HG03565 (cell line): ENCODE measurements at regions not wholly inside any gene's neighbourhood (a gene's known extent, or its start where the extent isn't known, plus 50 kb on each side); places are given as distances from the start of the nearest gene placed in this dataset.
"Not testable (repeated sequence)": the region's sequence is repeated elsewhere in the genome, so short reads cannot be mapped to it uniquely, and the experiment has no call there.

ENCODE experiments used
- ATAC-seq: cut with Tn5 transposase; IDR thresholded peaks from one replicate; pipeline ENCODE4 v1.9.1; 2021; ENCODE audit warnings: mild to moderate bottlenecking, moderate library complexity; ENCODE audit not compliant: unreplicated experiment

DNA sequence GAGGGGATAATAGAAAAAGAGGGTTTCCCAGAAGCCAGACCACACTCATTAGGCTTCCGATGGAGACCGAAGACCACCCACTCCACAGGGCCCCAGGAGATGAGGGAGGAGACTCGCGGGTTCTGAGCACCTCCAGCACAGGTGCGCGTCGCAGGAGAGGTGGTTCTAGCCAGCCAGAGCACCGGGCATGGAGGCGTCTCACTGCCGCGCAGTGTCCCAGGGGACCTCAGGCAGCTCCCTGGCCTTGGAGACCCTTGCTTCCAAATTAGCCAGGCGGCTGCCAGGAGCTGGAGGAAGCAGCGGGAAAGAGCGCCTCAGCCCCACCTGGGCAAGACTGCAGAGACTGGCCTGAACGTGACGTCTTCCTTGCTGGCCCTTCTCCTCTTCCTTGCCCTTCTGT is 115.4 kb upstream of the FBXL7 start:
- ATAC-seq: no peak

DNA sequence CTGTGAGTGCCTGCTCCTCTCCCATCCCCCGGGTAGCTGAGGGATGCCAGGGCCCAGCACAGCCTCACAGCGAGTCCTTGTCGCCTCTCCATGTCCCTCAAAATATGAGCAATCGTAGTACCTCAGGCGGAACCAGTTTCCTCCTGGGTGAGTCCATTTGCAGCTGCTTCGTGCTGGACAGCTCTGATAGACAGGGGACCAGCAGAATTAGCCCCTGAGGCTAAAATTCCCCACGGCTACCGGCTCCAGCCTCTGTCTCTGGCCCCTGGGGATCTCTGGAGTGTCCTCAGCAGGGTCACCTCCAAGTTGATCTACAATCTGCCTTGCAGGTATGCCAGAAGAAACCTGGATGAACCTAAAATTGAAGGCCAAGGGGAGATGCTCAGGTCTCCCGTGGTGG is 115.8 kb upstream of the FBXL7 start:
- ATAC-seq: no peak

DNA sequence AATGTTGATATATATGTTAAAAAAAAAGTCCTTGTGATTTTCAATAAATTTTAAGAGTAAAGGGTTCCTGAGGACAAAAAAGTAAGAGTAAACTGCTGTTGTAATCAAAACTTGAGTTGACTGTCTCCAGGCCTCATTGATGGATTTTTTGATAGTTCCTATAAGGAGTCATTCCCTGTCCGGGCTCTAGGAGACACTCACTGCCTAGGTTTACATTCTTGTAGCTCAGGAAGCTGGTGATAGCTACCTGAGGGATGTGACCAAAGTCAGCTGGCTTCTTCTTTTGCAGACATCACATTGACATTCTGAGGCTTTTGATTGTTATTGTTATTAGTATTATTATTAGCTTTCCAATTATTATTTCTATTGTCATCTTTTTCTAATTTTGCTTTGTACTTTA is 116.5 kb upstream of the FBXL7 start:
- ATAC-seq: no peak

DNA sequence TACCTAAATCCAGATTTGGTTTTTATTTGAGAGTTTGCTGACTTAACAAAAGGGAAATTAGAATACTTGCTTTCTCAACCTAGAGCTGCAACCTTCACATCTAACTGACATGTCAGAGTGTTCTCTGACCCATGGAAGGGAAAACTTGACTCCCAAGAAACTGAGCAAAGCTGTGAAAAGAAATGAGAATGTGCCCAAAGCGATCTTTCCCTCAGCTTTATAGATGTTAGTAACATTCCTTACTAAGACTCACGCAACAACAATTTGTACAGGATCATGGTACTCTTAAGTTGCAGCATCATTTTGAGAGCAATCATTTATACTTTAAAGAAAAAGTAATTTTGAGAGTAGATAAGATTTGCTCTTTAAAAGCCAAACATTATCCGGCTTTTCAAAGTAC is 117.0 kb upstream of the FBXL7 start:
- ATAC-seq: no peak

DNA sequence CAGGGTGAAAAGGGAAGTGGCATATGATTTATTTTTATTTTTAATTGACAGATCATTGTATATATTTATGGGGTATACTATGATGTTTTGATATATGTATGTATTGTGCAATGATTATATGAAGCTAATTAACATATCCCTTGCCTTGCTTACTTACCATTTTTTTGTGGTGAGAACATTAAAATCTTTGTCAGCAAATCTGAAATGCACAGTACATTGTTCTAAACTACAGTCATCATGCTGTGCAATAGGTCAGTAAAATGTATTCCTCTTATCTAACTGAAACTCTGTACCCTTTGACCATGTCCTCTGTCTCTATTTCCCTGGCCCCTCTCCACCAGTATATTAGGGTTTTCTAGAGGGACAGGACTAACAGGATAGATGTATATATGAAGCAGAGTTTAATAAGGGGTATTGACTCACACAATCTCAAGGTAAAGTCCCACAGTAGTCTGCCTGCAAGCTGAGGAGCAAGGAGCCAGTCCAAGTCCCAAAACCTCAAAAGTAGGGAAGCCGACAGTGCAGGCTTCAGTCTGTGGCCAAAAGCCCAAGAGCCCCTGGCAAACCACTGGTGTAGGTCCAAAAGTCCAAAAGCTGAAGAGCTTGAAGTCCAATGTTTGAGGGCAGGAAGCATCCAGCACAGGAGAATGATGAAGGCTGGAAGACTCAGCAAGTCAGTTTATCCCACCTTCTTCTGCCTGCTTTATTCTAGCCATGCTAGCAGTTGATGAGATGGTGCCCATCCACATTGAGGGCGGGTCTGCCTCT is 122.2 kb upstream of the FBXL7 start:
- ATAC-seq: no peak

DNA sequence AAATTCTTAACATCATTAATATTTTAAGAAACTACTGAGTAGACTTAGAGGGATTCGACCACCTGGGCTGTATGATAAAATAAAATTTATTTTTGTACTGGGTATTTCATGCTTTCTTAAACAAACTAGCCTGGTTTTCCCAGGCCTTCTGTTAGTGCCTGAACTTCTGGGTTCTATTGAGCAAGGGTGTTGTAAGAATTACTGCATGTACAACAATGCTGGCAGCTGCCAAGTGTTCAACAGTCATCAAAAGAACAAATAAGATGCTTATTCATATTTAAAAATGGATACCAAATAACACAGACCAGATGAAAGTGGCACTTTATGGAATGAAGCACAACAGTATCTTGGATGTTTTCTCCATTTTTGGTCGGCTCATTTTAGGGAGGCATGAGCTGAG is 123.2 kb upstream of the FBXL7 start:
- no peak for ATAC-seq

DNA sequence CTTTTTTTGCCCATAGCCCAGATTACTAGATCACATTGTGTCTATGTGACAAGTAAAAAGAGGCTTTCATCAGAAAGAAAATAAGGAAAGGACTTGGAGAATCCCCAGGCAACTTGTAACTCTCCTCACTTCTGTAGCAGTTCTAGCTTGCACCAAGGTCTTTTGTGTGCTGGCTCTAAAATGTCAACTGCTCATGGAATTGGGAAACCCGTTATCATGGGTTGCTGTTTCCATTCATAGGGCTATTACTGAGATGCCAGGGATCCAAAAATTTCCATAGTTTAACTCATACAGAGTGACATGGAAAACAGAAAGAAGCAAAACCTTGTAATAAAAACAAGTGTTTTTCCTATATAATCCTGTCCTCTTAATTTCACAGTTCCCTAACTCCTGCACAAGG is 123.9 kb upstream of the FBXL7 start:
- ATAC-seq: no peak

DNA sequence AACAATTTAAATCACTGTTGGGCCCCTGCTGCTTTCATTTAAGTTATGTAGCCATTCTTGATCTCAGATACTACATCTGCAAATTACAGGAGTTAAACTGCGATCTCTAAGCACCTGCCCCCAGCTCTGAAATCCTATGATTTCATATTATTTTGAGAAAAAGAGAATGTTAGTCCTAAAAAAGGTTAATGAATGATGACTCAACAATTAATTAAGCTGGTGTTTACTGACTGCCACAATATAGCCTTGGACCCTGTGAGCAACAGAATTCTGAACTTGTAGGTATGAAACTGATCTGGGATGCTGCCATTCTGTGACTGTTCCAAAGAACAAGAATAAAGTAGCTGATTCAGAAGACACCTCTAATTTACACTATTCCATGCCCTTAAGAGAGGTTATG is 124.4 kb upstream of the FBXL7 start:
- ATAC-seq: no peak

DNA sequence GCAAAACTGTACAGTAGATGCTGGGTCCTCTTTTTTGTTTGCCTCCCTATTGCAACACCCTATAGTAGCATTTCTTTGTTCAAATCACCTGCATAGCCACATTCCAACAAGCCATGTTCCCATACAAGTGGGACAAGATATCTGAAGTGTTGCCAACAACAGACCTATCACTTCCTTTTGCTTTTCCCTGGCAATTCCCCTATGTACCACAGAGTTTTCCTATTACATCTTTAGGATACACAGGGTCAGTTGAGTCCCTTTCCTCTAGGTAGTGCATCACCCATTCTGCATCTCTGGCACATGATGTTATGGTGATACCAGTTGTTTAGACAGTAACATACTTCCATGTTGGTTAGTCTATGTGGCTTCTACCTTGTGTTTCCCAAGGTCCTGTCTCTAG is 125.1 kb upstream of the FBXL7 start:
- ATAC-seq: no peak

DNA sequence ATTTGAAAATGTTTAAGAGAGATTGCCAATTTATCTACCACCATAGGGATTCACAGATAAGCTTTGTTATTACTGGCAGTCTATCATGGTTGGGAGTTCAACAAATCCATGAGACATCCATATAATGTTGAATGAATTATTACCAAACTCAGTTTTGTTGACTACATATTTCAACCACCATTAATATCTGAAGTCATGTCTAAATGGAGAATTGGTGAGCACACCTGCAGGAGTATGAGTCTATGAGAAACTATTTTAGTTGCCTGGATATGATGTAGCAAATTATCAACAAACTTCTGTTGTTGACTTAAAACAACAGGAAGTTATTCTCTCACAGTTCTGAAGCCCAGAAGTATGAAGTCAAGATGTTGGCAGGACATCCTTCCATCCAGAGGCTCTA is 126.8 kb upstream of the FBXL7 start:
- ATAC-seq: no peak

DNA sequence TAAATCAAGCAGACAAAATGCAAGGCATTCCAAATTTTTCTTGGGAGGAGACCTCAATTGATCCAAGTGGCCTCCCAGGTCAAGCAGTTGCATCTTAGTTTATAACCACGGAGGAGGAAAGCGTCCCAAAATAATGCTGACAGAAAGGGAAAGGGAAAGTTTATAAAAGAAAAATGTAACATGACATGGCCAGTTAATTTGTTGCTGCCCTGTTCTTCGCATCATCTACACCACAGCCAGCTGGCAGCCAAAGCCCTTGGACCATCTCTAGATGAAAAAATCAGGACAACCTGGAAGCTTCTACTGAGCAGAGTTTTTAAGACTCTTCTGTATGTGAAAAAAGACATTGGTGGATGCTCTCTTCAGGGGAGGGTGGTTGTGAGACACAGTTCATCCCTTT is 128.8 kb upstream of the FBXL7 start:
- ATAC-seq: no peak

DNA sequence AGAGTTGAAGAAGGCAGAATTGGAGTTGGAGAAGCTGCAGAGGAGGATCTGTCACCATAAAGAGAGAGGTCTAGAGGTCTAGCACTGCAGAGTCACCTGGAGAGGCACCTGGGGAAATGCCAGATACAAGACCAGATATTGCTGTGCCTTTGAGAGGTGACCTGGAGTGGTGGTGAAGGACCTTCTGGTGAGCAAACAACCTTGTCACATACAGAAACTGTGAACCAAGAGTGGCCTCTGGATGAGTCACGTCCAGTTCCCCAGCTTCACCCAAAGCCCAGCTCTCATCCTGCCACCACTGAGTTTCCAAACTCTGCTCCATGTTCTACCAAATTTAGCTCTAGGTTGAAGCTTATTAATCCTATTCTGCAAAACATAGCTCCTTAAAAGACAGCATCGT is 131.1 kb upstream of the FBXL7 start:
- no peak for ATAC-seq

DNA sequence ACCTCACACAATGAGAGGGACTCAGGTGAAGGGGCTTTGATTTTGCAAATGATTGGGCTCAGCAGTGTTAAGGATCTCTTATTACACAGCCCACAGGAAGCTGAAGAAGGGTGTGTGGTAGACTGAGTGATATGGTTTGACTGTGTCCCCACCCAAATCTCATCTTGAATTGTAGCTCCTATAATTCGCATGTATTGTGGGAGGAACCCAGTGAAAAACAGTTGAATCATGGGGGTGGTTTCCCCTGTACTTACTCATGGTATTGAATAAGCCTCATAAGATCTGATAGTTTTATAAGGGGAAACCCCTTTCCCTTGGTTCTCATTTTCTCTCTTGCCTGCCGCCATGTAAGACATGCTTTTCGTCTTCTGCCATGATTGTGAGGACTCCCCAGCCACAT is 132.5 kb upstream of the FBXL7 start:
- no peak for ATAC-seq

DNA sequence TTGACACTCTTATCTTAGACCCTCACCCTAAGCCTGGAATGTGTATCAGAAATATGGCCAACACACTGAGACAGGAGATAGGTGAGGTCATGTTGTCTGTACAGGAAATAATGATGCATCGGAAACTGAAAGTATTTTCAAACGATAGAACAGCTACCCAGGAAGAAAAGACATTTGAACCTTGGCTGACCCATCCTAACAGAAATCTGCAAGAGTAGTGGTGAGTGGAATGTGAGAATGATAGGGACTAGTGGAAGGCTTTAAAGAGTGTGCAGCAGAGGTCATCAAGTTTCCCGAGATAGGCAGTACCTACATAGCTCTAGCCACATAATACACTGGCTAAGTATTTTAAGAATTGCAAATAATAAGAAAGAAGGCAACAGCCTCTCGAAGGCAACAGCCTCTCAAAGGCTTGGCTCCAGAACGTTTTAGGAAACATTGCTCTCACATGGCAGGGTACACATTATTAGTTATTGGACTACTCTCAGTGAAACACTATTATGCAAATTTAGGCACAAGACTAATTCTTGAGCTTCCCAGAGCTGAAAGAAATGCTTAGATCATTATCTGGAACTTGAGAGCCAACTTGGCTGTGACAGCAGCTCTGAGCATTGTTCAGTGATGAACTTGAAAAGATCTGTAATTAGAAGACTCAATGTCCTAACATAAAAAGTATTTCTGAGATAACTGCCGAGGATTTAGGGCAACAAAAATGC is 133.1 kb upstream of the FBXL7 start:
- ATAC-seq: no peak

DNA sequence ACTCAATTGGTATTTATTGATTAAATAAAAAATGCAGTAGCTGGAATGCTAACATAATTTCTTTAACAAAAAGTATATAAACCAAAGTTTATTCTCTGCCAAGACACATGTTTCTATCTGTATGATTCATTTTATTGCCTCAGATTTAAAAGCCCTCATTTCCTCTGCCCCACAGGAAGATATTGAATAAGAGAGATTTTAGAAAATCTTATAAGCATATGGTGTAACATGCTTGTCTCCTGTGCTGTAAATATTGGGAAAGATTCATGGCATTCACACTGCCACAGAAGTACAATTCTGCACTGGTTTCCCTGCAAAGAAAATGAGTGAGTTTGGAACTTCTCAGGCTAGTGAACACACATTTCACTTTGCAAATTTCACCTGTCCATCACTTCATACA is 134.9 kb upstream of the FBXL7 start:
- ATAC-seq: no peak

DNA sequence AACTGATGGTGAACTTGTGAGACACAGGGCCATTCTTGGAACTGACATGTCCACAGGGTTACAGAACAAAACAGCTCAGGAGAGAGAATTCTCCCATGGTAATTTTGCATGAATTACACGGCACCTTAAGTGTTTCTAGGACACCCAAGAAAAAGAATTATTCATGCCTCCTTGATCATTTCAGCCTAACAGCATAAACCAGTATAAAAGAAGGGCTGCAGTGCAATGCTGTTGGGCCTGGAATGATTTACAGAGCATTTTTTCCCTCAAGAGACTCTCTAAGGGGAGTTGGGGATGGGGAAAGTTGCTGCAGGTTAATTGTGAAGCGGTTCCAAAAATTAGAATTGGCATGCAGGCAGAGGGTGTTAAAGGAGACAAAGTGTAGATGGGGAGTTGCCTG is 136.4 kb upstream of the FBXL7 start:
- no peak for ATAC-seq

DNA sequence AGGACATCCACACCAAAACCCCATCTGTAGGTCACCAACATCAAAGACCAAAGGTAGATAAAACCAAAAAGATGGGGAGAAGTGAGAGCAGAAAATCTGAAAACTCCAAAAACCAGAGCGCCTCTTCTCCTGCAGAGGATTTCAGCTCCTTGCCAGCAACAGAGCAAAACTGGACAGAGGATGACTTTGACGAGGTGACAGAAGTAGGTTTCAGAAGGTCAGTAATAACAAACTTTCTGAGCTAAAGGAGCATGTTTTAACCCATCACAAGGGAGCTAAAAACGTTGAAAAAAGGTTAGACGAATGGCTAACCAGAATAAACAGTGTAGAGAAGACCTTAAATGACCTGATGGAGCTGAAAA is 142.9 kb upstream of the FBXL7 start:
- not testable (repeated sequence) for ATAC-seq

DNA sequence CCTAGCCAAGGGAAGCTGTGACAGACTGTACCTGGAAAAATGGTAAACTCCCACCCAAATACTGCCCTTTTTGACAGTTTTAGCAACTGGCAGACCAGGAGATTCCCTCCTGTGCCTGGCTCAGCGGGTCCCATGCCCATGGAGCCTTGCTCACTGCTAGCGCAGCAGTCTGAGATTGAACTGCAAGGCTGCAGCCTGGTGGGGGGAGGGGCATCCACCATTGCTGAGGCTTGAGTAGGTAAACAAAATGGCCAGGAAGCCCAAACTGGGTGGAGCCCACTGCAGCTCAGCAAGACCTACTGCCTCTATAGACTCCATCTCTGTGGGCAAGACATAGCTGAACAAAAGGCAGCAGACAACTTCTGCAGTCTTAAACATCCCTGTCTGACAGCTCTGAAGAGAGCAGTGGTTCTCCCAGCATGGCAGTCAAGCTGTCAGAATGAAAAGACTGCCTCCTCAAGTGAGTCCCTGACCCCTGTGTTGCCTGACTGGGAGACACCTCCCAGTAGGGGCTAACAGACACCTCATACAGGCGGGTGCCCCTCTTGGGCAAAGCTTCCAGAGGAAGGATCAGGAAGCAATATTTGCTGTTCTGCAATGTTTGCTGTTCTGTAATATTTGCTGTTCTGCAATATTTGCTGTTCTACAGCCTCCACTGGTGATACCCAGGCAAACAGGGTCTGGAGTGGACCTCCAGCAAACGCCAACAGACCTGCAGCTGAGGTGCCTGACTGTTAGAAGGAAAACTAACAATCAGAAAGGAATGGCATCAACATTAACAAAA is 143.5 kb upstream of the FBXL7 start:
- ATAC-seq: not testable (repeated sequence)

DNA sequence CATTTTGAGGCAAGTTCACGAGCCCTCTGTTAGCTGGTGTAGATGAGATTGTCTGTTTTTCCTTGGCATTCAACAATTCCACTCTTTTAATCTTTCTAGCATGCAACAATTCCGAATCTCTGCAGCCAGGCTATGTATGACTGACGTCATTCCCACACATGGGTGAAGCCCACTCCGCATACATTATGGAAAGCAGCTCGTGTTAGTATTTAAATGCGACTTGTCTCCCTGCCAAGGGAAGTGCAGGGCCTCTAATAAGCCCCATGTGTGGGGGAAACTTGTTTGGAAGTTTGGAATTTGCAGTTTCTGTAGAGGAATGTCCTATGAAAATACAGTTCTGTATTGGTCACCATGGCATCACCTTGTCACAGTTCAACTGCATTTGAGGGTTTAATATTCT is 146.0 kb upstream of the FBXL7 start:
- no peak for ATAC-seq

DNA sequence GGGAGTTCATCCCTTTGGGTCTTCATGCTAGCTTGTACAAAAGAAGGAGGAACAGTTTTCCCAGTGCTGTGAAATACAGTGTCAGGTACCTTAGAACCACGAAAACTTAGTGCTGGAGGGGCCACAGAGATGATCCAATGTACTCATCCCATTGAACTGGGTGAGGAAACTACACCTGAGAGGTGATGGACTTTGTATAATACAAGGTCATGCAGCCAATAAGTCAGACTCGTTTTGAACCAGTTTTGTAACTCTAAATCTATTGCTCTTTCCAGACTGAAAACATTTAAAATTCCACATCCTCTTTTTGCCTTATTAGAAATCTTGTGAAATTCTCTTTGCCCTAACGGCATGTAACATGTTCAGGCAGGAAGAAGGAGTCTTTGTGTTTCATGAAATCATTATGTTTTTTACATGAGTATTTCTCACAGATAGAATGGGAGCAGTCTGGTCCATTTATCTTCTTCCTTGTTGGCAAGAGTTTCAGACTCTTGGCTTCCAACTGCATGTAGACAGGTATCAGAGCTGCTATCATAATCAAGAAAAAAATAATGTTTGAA is 146.8 kb upstream of the FBXL7 start:
- no peak for ATAC-seq

DNA sequence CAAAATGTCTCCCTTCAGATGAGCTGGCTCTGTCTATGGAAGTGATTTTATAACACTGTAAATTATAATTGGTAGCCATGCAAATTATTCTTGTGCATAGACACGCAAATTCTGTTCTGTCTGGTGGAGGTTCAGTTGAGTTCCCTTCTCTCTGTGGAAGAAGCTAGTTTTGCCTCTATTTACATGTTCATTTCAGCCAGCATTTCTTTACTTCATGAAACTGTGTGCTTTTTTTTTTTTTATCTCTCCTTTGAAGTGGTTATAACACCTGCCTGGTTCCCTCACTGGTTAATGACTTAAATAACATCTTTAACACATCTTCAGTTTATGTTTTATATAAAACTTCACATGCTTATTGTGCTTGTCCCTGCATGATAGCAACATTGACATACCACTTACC is 149.4 kb upstream of the FBXL7 start:
- ATAC-seq: no peak

DNA sequence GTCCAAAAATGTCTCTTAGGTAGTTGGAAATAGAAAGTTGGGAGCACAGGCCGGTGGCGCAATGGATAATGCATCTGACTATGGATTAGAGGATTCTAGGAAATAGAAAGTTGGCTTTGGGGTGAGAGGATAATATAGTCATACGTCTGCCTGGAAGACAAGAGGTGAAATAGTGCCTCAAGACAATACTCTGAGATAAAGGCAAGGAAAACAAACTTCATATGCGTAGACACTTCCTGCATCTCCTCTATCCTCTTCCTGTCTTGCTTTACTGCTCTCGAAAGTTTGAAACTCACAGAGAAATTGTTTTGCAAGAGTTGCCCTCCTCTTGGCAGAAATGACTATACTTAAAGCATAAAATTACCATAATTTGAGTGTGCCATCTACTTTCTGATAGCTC is 153.2 kb upstream of the FBXL7 start:
- ATAC-seq: no peak
